ENCODE measurements at regions not wholly inside any gene's neighbourhood (a gene's known extent, or its start where the extent isn't known, plus 50 kb on each side); places are given as distances from the start of the nearest gene placed in this dataset.

- Histone ChIP-seq H3K27ac (ENCODE audit: low read depth, low read length) (no peak overlapping the region), H3K9ac (ENCODE audit: extremely low read depth, low read length, poor library complexity, severe bottlenecking) (no peak overlapping the region), H3K4me1 (ENCODE audit: control insufficient read depth, insufficient read depth, low read length) (no peaks in the 10 kb centered on the region), H3K27me3 (ENCODE audit: control insufficient read depth, insufficient read depth, low read length, poor library complexity, severe bottlenecking) (no peaks in the 10 kb centered on the region), H3K9me3 (ENCODE audit: control insufficient read depth, low read length) (peaks cover 8% of the 10 kb centered on the region), H3K36me3 (ENCODE audit: control insufficient read depth, insufficient read depth, low read length) (no peaks in the 10 kb centered on the region), H3K4me3 (ENCODE audit: low read length) (no peak overlapping the region)
- 94 to 100% methylated on average over 2 of the region's 2 CpGs for WGBS, 2 experiments (ENCODE audit: insufficient coverage in 1 of 2, insufficient read length in 1 of 2)
- peaks cover 2% of the 10 kb centered on the region for H3K36me3 Mint-ChIP-seq (ENCODE audit: low read depth)
- no peaks in the 10 kb centered on the region for H3K27me3 Mint-ChIP-seq (ENCODE audit: insufficient read depth)
- H3K27ac Mint-ChIP-seq: no peak overlapping the region
- peaks cover 4% of the 10 kb centered on the region for H3K4me1 Mint-ChIP-seq
- H3K9me3 Mint-ChIP-seq: peaks cover 7% of the 10 kb centered on the region
- no peak for TF ChIP-seq CTCF (conservative IDR thresholded peaks at IDR 0.05)
- no peak for DNase-seq
- H3K4me3 Mint-ChIP-seq: no peak overlapping the region
Observed at GRCh38 chr9:32258482-32258881, 126.0 kb upstream of the ACO1 start.

GRCh38 chr9:32260151-32260862 is 124.1 kb upstream of the ACO1 start:
- DNase-seq: no peak
- H3K27me3 Mint-ChIP-seq (ENCODE audit: insufficient read depth): no peaks in the 10 kb centered on the region
- no peak overlapping the region for H3K4me3 Mint-ChIP-seq
- H3K27ac Mint-ChIP-seq: no peak overlapping the region
- Histone ChIP-seq H3K27ac (ENCODE audit: low read depth, low read length) (no peak overlapping the region), H3K4me1 (ENCODE audit: control insufficient read depth, insufficient read depth, low read length) (no peaks in the 10 kb centered on the region), H3K36me3 (ENCODE audit: control insufficient read depth, insufficient read depth, low read length) (no peaks in the 10 kb centered on the region), H3K4me3 (ENCODE audit: low read length) (no peak overlapping the region), H3K9ac (ENCODE audit: extremely low read depth, low read length, poor library complexity, severe bottlenecking) (no peak overlapping the region), H3K9me3 (ENCODE audit: control insufficient read depth, low read length) (peaks cover 3% of the 10 kb centered on the region), H3K27me3 (ENCODE audit: control insufficient read depth, insufficient read depth, low read length, poor library complexity, severe bottlenecking) (no peaks in the 10 kb centered on the region)
- TF ChIP-seq CTCF (conservative IDR thresholded peaks at IDR 0.05): no peak
- peaks cover 4% of the 10 kb centered on the region for H3K9me3 Mint-ChIP-seq
- no peaks in the 10 kb centered on the region for H3K36me3 Mint-ChIP-seq (ENCODE audit: low read depth)
- H3K4me1 Mint-ChIP-seq: peaks cover 16% of the 10 kb centered on the region
- 89 to 100% methylated on average over 2 to 5 of the region's 6 CpGs for WGBS, 2 experiments (ENCODE audit: insufficient coverage in 1 of 2, insufficient read length in 1 of 2)

DNA sequence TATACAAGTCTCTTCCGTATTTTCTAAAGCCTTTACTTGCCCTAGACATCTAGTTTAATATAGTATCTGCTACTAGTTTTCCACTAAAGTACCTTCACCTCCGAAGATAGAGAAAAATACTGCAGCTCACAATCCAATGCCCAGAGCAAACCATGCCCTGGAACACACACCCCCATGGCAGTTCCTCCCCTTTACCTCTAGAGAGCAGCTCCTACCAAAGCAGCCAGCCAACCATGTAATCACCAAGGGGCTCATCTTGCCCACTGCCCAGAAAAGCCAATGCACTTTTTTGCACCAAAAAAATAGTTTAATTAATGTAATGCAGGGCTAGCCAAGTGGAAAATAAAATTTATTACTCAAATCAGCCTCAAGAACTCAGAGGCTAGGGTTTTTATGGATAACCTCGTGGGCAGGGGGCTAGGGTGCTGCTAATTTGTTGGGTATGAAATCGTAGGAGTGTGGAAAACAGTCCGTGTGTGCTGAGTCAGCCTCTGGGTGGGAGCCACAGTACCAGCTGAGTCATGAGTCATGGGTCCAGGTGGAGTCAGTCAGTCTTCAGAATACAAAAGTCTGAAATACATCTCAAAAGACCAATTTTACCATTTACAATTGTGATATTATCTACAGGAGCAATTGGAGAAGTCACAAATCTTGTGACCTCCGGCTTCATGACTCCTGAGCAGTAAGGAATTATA is 120.1 kb upstream of the ACO1 start:
- Histone ChIP-seq H3K27me3 (ENCODE audit: control insufficient read depth, insufficient read depth, low read length, poor library complexity, severe bottlenecking) (no peaks in the 10 kb centered on the region), H3K27ac (ENCODE audit: low read depth, low read length) (no peak overlapping the region), H3K4me1 (ENCODE audit: control insufficient read depth, insufficient read depth, low read length) (no peaks in the 10 kb centered on the region), H3K36me3 (ENCODE audit: control insufficient read depth, insufficient read depth, low read length) (no peaks in the 10 kb centered on the region), H3K9ac (ENCODE audit: extremely low read depth, low read length, poor library complexity, severe bottlenecking) (no peak overlapping the region), H3K9me3 (ENCODE audit: control insufficient read depth, low read length) (no peaks in the 10 kb centered on the region), H3K4me3 (ENCODE audit: low read length) (no peak overlapping the region)
- Mint-ChIP-seq H3K4me3 (no peak overlapping the region), H3K27ac (no peak overlapping the region), H3K4me1 (peaks cover 14% of the 10 kb centered on the region), H3K9me3 (no peaks in the 10 kb centered on the region), H3K36me3 (ENCODE audit: low read depth) (no peaks in the 10 kb centered on the region), H3K27me3 (ENCODE audit: insufficient read depth) (no peaks in the 10 kb centered on the region)
- DNase-seq: peak; percentile 70
- WGBS, 2 experiments (ENCODE audit: insufficient coverage in 1 of 2, insufficient read length in 1 of 2): 74 to 79% methylated on average over 5 to 6 of the region's 6 CpGs
- peak; percentile 70 for TF ChIP-seq CTCF (conservative IDR thresholded peaks at IDR 0.05)
